Suprapubic skin (tissue), 4 donors: ENCODE measurements at regions not wholly inside any gene's neighbourhood (a gene's known extent, or its start where the extent isn't known, plus 50 kb on each side); places are given as distances from the start of the nearest gene placed in this dataset.

Experiments
- DNase-seq, 2 donors: peaks; one replicate each; pipeline ENCODE4 v3.0.0-alpha.2; 2019; ENCODE audit warnings: low spot score in 2 of 2
- H3K27ac ChIP-seq: fragments of 200-600 bp; sonication (generic); one replicate; pipeline ENCODE4 v1.5.1; 2019
- H3K27me3 ChIP-seq: fragments of 200-600 bp; sonication (generic); one replicate; pipeline ENCODE4 v1.5.1; 2019
- H3K36me3 ChIP-seq: fragments of 200-600 bp; sonication (generic); one replicate; pipeline ENCODE4 v1.5.1; 2019
- H3K4me1 ChIP-seq: fragments of 200-600 bp; sonication (generic); one replicate; pipeline ENCODE4 v1.5.1; 2019
- H3K4me3 ChIP-seq: fragments of 200-600 bp; sonication (generic); one replicate; pipeline ENCODE4 v1.5.1; 2019; ENCODE audit warnings: mild to moderate bottlenecking
- H3K9me3 ChIP-seq: fragments of 200-600 bp; sonication (generic); one replicate; pipeline ENCODE4 v1.5.1; 2019
- EP300 ChIP-seq: sonication (generic); formaldehyde crosslinking; IDR thresholded peaks from one replicate; pipeline ENCODE4 v1.6.1; 2017; ENCODE audit warnings: antibody characterized with exemption
- POLR2A ChIP-seq, 2 donors: fragments of 450-650 bp; IDR thresholded peaks; one replicate each; pipeline ENCODE4 v1.6.1; 2017; ENCODE audit warnings: antibody characterized with exemption in 2 of 2, mild to moderate bottlenecking in 2 of 2, moderate library complexity in 2 of 2
- POLR2AphosphoS5 ChIP-seq, 3 donors: sonication (generic); formaldehyde crosslinking; IDR thresholded peaks; one replicate each; pipeline ENCODE4 v1.6.1; 2017; ENCODE audit warnings: antibody characterized with exemption in 3 of 3
- WGBS: methylation state at CpG from one replicate; pipeline ENCODE4 v1.1.5; 2018; 5-methylcytosine and 5-hydroxymethylcytosine counted together
- TF ChIP-seq, protein P1 (sequence below), 2 donors: fragments of 200-600 bp in 1 of 2; fragments of 450-650 bp in 1 of 2; sonication (generic) in 1 of 2; IDR thresholded peaks; one replicate each; pipeline ENCODE4 v1.5.1; 2016 to 2019; ENCODE audit warnings: antibody characterized with exemption in 2 of 2, mild to moderate bottlenecking in 1 of 2, moderate library complexity in 1 of 2

DNA sequence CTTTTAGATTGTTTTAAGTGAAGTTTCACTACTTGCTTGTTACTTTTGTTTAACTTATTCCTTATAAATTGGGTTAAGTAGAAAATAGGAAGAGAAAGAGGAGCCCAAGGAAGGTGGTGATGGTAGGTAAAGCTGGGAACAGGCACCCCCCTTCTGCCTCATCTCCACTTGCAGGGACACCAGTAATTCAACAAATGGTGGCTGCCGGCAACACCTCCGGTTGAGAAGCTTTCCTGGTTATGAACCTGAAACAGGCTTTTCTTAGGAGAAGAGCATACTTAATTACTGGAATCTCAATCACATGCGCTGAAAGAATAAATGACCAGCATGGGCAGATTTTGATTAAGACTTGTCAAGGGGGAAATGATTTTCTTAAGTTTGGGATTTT, 158.9 kb upstream of the ZNF217 start:
- Histone ChIP-seq H3K4me1 (peaks cover 47% of the 10 kb centered on the region), H3K27ac (peak overlapping the region; percentile 32), H3K36me3 (no peaks in the 10 kb centered on the region), H3K4me3 (no peak overlapping the region), H3K27me3 (no peaks in the 10 kb centered on the region), H3K9me3 (no peaks in the 10 kb centered on the region)
- WGBS: 84% methylated on average over 3 of the region's 3 CpGs
- no peak for DNase-seq
- TF ChIP-seq POLR2AphosphoS5 (IDR thresholded peaks at IDR 0.05): no peak
- TF ChIP-seq POLR2A (IDR thresholded peaks at IDR 0.05): no peak
- no peak for TF ChIP-seq EP300
- TF ChIP-seq, protein P1, sequence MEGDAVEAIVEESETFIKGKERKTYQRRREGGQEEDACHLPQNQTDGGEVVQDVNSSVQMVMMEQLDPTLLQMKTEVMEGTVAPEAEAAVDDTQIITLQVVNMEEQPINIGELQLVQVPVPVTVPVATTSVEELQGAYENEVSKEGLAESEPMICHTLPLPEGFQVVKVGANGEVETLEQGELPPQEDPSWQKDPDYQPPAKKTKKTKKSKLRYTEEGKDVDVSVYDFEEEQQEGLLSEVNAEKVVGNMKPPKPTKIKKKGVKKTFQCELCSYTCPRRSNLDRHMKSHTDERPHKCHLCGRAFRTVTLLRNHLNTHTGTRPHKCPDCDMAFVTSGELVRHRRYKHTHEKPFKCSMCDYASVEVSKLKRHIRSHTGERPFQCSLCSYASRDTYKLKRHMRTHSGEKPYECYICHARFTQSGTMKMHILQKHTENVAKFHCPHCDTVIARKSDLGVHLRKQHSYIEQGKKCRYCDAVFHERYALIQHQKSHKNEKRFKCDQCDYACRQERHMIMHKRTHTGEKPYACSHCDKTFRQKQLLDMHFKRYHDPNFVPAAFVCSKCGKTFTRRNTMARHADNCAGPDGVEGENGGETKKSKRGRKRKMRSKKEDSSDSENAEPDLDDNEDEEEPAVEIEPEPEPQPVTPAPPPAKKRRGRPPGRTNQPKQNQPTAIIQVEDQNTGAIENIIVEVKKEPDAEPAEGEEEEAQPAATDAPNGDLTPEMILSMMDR (IDR thresholded peaks at IDR 0.05): no peak

DNA sequence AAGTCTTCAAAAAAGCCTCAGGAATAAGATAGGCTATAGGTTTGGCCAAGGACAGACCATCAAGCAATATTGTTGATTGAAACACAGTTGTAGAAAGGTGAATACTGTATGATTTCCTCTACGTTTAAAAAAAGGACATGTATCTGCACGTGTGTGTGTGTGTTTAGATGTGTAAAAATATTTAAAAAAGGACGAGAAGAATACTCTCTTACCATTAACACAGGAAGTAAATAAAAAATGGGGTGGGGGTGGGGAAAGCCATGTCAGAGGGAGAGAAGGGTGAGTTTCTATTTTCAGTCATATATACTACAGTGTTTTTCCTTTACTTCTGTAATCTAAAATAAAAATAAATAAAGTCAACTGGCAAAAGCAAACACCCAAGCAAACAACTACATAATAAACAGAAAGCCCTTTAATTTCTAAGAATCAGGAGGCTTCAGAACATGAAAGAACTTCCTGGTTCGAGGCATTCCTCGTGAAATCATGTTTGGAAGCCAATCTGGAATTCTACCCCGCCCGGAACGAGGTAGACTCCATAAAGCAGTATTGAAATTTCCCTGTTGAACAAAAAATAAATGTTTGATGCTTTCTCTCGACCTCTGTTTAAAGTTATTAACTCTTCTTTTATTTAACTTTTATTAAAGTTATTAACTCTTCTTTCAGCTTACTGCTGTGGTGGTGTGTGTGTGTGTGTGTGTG, 158.1 kb upstream of the ZNF217 start:
- DNase-seq: peak in 1 of 2 donors; percentile 38
- Histone ChIP-seq H3K4me1 (peaks cover 44% of the 10 kb centered on the region), H3K27me3 (no peaks in the 10 kb centered on the region), H3K27ac (peak overlapping the region; percentile 71), H3K36me3 (no peaks in the 10 kb centered on the region), H3K4me3 (no peak overlapping the region), H3K9me3 (no peaks in the 10 kb centered on the region)
- no peak for TF ChIP-seq POLR2AphosphoS5 (IDR thresholded peaks at IDR 0.05)
- no peak for TF ChIP-seq EP300
- no peak for TF ChIP-seq POLR2A (IDR thresholded peaks at IDR 0.05)
- TF ChIP-seq, protein P1 (IDR thresholded peaks at IDR 0.05): no peak
- WGBS: 20% methylated on average over 9 of the region's 9 CpGs

DNA sequence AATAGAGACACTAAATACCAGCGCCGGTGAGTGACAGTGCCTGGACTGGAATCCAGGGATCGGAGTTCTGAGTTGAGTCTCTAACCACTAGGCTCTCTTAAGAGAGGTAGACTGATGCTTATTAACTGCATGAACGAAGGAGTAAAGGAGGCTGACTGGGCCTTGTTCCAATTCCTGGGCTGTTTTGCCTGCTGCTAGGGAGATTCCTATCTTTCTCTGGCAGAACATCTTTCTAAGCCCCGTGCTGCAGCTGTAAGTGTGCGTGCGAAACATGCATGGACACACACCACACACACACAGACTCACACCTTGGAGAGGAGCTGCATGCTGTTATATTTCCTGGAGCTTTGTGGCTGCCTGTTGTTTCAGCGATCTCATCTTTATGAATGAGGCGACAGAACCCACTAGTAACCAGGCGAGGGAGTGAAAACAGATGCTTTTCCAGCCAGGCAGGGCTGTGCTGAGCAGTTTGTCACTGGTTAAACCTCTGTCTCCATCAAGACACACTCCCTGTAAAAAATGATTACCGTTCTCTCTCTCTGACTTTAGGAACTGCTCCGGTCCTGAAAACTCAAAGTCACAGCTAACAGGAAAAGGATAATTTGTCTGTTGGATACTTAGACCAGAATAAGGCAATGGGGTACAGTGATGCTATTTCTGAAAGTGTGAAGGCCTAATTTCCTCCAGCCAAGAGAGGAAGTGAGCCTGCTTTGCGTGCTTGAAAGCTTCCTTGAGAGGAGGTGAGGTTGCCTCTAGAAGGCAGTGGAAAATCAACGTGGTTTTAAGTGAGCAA, 157.4 kb upstream of the ZNF217 start:
- H3K36me3 ChIP-seq: no peaks in the 10 kb centered on the region
- no peaks in the 10 kb centered on the region for H3K27me3 ChIP-seq
- H3K4me1 ChIP-seq: peaks cover 44% of the 10 kb centered on the region
- H3K4me3 ChIP-seq: no peak overlapping the region
- H3K9me3 ChIP-seq: no peaks in the 10 kb centered on the region
- peak overlapping the region; percentile 71 for H3K27ac ChIP-seq
- DNase-seq: peak in 1 of 2 donors; percentile 55
- 25% methylated on average over 14 of the region's 14 CpGs for WGBS
- TF ChIP-seq, protein P1 (IDR thresholded peaks at IDR 0.05): no peak
- TF ChIP-seq POLR2A (IDR thresholded peaks at IDR 0.05): no peak
- TF ChIP-seq EP300: no peak
- no peak for TF ChIP-seq POLR2AphosphoS5 (IDR thresholded peaks at IDR 0.05)

DNA sequence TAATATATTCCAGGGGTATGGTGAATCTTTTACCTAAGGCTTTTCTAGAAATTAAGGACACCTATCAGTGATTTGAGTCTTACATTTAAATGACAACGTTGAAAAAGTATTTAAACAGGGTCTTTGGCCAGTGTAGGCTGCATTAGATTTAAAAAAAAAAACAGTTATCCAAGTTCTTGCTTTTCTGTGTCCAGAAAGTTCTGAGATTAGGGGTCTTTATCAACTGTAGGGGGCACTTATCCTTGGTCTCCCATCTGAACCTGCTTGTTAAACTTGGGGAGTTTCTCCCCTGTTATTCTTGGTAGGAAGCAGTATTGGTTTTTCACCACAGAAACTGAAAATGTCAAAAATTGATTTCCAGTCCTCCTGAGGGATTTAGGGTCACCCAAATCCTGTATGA, 155.9 kb upstream of the ZNF217 start:
- no peak overlapping the region for H3K27ac ChIP-seq
- H3K4me3 ChIP-seq: no peak overlapping the region
- 61% methylated on average over 1 of the region's 1 CpG for WGBS
- H3K4me1 ChIP-seq: peaks cover 44% of the 10 kb centered on the region
- H3K36me3 ChIP-seq: no peaks in the 10 kb centered on the region
- TF ChIP-seq POLR2A (IDR thresholded peaks at IDR 0.05) (no peak), POLR2AphosphoS5 (IDR thresholded peaks at IDR 0.05) (no peak), EP300 (no peak)
- TF ChIP-seq, protein P1 (IDR thresholded peaks at IDR 0.05): no peak
- DNase-seq: no peak
- H3K9me3 ChIP-seq: no peaks in the 10 kb centered on the region
- H3K27me3 ChIP-seq: no peaks in the 10 kb centered on the region

DNA sequence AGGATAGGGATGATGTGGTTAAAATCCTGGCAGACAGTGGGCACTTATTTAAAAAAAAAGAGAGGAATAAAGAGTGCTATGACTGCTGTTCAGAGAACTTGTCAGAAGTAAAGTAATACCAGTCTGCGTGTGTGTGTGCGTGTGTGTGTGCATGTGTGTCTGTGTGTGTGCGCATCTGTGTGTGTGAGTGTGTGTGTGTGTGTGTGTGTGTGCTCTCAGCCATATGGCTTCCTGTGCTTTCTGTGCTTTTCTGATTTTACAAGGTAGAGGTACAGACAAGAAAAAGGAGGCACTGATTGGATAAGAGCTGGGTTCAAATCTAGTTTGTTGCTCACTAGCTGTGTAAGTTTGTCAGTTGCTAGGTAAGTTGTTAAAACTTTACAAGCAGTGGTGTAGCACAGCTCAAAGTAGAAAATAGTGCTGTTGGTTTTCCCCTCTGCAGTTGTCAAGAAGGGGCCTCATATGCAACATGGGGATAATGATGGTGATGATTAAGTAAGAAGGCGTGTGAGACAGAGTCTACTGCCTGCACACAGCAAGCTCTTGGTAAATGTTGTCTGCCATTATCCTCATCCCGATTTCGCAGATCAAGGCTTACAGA, 155.3 kb upstream of the ZNF217 start:
- Histone ChIP-seq H3K27ac (no peak overlapping the region), H3K27me3 (no peaks in the 10 kb centered on the region), H3K4me3 (no peak overlapping the region), H3K9me3 (no peaks in the 10 kb centered on the region), H3K4me1 (peaks cover 40% of the 10 kb centered on the region), H3K36me3 (no peaks in the 10 kb centered on the region)
- no peak for DNase-seq
- WGBS: 77% methylated on average over 6 of the region's 6 CpGs
- TF ChIP-seq POLR2AphosphoS5 (IDR thresholded peaks at IDR 0.05) (no peak), EP300 (no peak), POLR2A (IDR thresholded peaks at IDR 0.05) (no peak)
- TF ChIP-seq, protein P1 (IDR thresholded peaks at IDR 0.05): no peak
